Endodermal cell (in vitro differentiated cells): ENCODE measurements at regions not wholly inside any gene's neighbourhood (a gene's known extent, or its start where the extent isn't known, plus 50 kb on each side); places are given as distances from the start of the nearest gene placed in this dataset.
"Not testable (repeated sequence)": the region's sequence is repeated elsewhere in the genome, so short reads cannot be mapped to it uniquely, and the experiment has no call there.

Source experiments
- DNase-seq: peaks from one replicate; pipeline ENCODE4 v3.0.0-alpha.2; 2017
- H3K27ac ChIP-seq: 2 replicates; pipeline ENCODE4 v1.5.1; 2013; ENCODE audit warnings: mild to moderate bottlenecking, low read depth, low read length, moderate library complexity
- H3K27me3 ChIP-seq: 2 replicates; pipeline ENCODE4 v1.6.1; 2013; ENCODE audit warnings: mild to moderate bottlenecking, low read length, moderate library complexity; ENCODE audit not compliant: insufficient read depth, control insufficient read depth, poor library complexity, severe bottlenecking
- H3K36me3 ChIP-seq: 2 replicates; pipeline ENCODE4 v1.7.0; 2013; ENCODE audit warnings: mild to moderate bottlenecking, low read length, moderate library complexity; ENCODE audit not compliant: control insufficient read depth, insufficient read depth
- H3K4me1 ChIP-seq: one replicate; pipeline ENCODE4 v1.7.0; 2013; ENCODE audit warnings: low read length; ENCODE audit not compliant: control insufficient read depth, insufficient read depth
- H3K4me3 ChIP-seq: 2 replicates; pipeline ENCODE4 v1.5.1; 2013; ENCODE audit warnings: mild to moderate bottlenecking, low read length, moderate library complexity
- H3K9ac ChIP-seq: 2 replicates; pipeline ENCODE4 v1.6.1; 2013; ENCODE audit warnings: mild to moderate bottlenecking, low read length, moderate library complexity; ENCODE audit not compliant: poor library complexity, severe bottlenecking; ENCODE audit errors: extremely low read depth
- H3K9me3 ChIP-seq: 2 replicates; pipeline ENCODE4 v1.6.1; 2013; ENCODE audit warnings: mild to moderate bottlenecking, low read length, moderate library complexity; ENCODE audit not compliant: control insufficient read depth
- H3K27ac Mint-ChIP-seq: 2 replicates; pipeline ENCODE4 v1.8.0; 2020; ENCODE audit warnings: mixed read lengths
- H3K27me3 Mint-ChIP-seq: 2 replicates; pipeline ENCODE4 v1.8.0; 2021; ENCODE audit warnings: mild to moderate bottlenecking, mixed read lengths; ENCODE audit not compliant: insufficient read depth
- H3K36me3 Mint-ChIP-seq: 2 replicates; pipeline ENCODE4 v1.8.0; 2020; ENCODE audit warnings: low read depth, mixed read lengths
- H3K4me1 Mint-ChIP-seq: 2 replicates; pipeline ENCODE4 v1.8.0; 2020; ENCODE audit warnings: mixed read lengths
- H3K4me3 Mint-ChIP-seq: 2 replicates; pipeline ENCODE4 v1.8.0; 2020; ENCODE audit warnings: mild to moderate bottlenecking, moderate library complexity, mixed read lengths
- H3K9me3 Mint-ChIP-seq: 2 replicates; pipeline ENCODE4 v1.8.0; 2020; ENCODE audit warnings: mild to moderate bottlenecking, mixed read lengths
- CTCF ChIP-seq: fragments of 200-600 bp; sonication (generic); conservative IDR thresholded peaks from 2 replicates; pipeline ENCODE4 v1.5.0; 2021; ENCODE audit warnings: antibody characterized with exemption, mild to moderate bottlenecking
- WGBS, 2 experiments: methylation state at CpG; one replicate each; pipeline versions ENCODE4 v1.1.5 to v1.1.7; 2013; ENCODE audit warnings: missing lambda C conversion rate in 2 of 2, mixed read lengths in 1 of 2; ENCODE audit not compliant: insufficient coverage in 1 of 2, insufficient read length in 1 of 2; 5-methylcytosine and 5-hydroxymethylcytosine counted together

- peaks cover 39% of the 10 kb centered on the region for H3K9me3 Mint-ChIP-seq
- DNase-seq, result no peak
- Histone ChIP-seq H3K9ac (no peak overlapping the region), H3K4me1 (no peaks in the 10 kb centered on the region), H3K27me3 (no peaks in the 10 kb centered on the region), H3K36me3 (no peaks in the 10 kb centered on the region), H3K9me3 (peaks cover 52% of the 10 kb centered on the region), H3K27ac (no peak overlapping the region), H3K4me3 (no peak overlapping the region)
- H3K27ac Mint-ChIP-seq, result no peak overlapping the region
- no peaks in the 10 kb centered on the region for H3K4me1 Mint-ChIP-seq
- H3K27me3 Mint-ChIP-seq, result peaks cover 7% of the 10 kb centered on the region
- peaks cover 2% of the 10 kb centered on the region for H3K36me3 Mint-ChIP-seq
- no peak overlapping the region for H3K4me3 Mint-ChIP-seq
- no peak for TF ChIP-seq CTCF
Observed at GRCh38 chr5:113703266-113703665, 189.8 kb downstream of the YTHDC2 start.

- peaks cover 45% of the 10 kb centered on the region for H3K9me3 ChIP-seq
- Mint-ChIP-seq H3K4me1 (no peaks in the 10 kb centered on the region), H3K27me3 (peaks cover 13% of the 10 kb centered on the region), H3K27ac (no peak overlapping the region), H3K36me3 (no peaks in the 10 kb centered on the region), H3K4me3 (no peak overlapping the region), H3K9me3 (peaks cover 40% of the 10 kb centered on the region)
- DNase-seq, result no peak
- no peaks in the 10 kb centered on the region for H3K36me3 ChIP-seq
- WGBS, 2 experiments, result 90 to 93% methylated on average over 2 to 3 of the region's 3 CpGs
- H3K27me3 ChIP-seq, result no peaks in the 10 kb centered on the region
- H3K4me1 ChIP-seq, result no peaks in the 10 kb centered on the region
- H3K27ac ChIP-seq, result no peak overlapping the region
- TF ChIP-seq CTCF, result no peak
- H3K4me3 ChIP-seq, result peak overlapping the region; percentile 55
- no peak overlapping the region for H3K9ac ChIP-seq
Observed at GRCh38 chr5:113705657-113706056, 192.2 kb downstream of the YTHDC2 start.

GRCh38 chr5:113713051-113713450 lies 199.6 kb downstream of the YTHDC2 start:
- H3K9me3 Mint-ChIP-seq, result peaks cover 59% of the 10 kb centered on the region
- H3K9ac ChIP-seq, result no peak overlapping the region
- 100% methylated on average over 1 of the region's 1 CpG; no CpG with 5 or more reads in 1 of the 2 experiments for WGBS, 2 experiments
- H3K4me1 Mint-ChIP-seq, result no peaks in the 10 kb centered on the region
- no peaks in the 10 kb centered on the region for H3K4me1 ChIP-seq
- H3K4me3 ChIP-seq, result no peak overlapping the region
- no peak overlapping the region for H3K4me3 Mint-ChIP-seq
- no peaks in the 10 kb centered on the region for H3K36me3 ChIP-seq
- H3K9me3 ChIP-seq, result peaks cover 44% of the 10 kb centered on the region
- H3K36me3 Mint-ChIP-seq, result peaks cover 3% of the 10 kb centered on the region
- no peak overlapping the region for H3K27ac Mint-ChIP-seq
- DNase-seq, result no peak
- no peaks in the 10 kb centered on the region for H3K27me3 ChIP-seq
- TF ChIP-seq CTCF, result no peak
- no peak overlapping the region for H3K27ac ChIP-seq
- H3K27me3 Mint-ChIP-seq, result peaks cover 6% of the 10 kb centered on the region

- not testable (repeated sequence) for H3K4me3 Mint-ChIP-seq, H3K4me3 ChIP-seq, H3K9ac ChIP-seq, H3K27me3 Mint-ChIP-seq, H3K4me1 Mint-ChIP-seq, H3K36me3 ChIP-seq, H3K36me3 Mint-ChIP-seq, DNase-seq, H3K27me3 ChIP-seq, H3K27ac ChIP-seq, H3K4me1 ChIP-seq, H3K27ac Mint-ChIP-seq
- peaks cover 54% of the 10 kb centered on the region for H3K9me3 Mint-ChIP-seq
- WGBS, 2 experiments, result 85% methylated on average over 2 of the region's 2 CpGs; no CpG with 5 or more reads in 1 of the 2 experiments
- H3K9me3 ChIP-seq, result peaks cover 46% of the 10 kb centered on the region
Observed at GRCh38 chr5:113715921-113716320, 202.4 kb downstream of the YTHDC2 start.
